ENCODE measurements at regions not wholly inside any gene's neighbourhood (a gene's known extent, or its start where the extent isn't known, plus 50 kb on each side); places are given as distances from the start of the nearest gene placed in this dataset.

GRCh38 chr5:104987074-104987473 lies 1424.5 kb upstream of the NUDT12 start:
- TF ChIP-seq CTCF (conservative IDR thresholded peaks at IDR 0.05; ENCODE audit: low read length) (no peak), EZH2phosphoT487 (IDR thresholded peaks at IDR 0.05; ENCODE audit: borderline replicate concordance, low read depth, low read length) (no peak)
